Keratinocyte (primary cell): ENCODE measurements at regions not wholly inside any gene's neighbourhood (a gene's known extent, or its start where the extent isn't known, plus 50 kb on each side); places are given as distances from the start of the nearest gene placed in this dataset.

Source experiments
- EZH2 ChIP-seq: IDR thresholded peaks from one replicate; pipeline ENCODE4 v1.6.1; 2012; ENCODE audit warnings: inconsistent platforms, mild to moderate bottlenecking, low read length, moderate library complexity
- TF ChIP-seq, protein P1 (sequence below), 3 experiments: IDR thresholded peaks in 1 of 3; conservative IDR thresholded peaks in 1 of 3; optimal IDR thresholded peaks in 1 of 3; 2 replicates in 2 of 3; 3 replicates in 1 of 3; pipeline versions ENCODE3 to v1.5.1; 2011; ENCODE audit warnings: low read length in 3 of 3, mild to moderate bottlenecking in 3 of 3, moderate library complexity in 2 of 3, control low read depth in 1 of 3, inconsistent platforms in 1 of 3; ENCODE audit not compliant: insufficient read depth in 2 of 3; ENCODE audit errors: extremely low read depth in 1 of 3

DNA sequence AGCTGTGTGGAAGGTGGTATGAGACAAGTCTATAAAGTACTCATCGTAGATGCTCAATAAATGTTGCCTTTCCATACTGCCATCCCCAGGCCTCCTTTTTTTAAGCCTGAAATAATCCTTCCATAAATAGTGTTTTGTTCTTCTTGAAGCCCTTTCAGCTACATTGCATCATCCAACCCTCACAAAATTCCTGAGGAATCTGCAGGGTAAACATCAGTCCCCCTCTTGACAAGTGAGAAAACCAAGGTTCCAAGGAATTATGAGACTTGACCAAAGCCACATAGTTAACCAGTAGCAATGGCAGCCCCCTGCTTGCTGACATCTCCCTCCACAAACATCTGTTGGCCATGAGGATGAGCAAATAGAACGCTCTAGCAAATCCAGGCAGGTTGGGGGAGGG lies 89.7 kb upstream of the CCL1 start:
- TF ChIP-seq, protein P1, sequence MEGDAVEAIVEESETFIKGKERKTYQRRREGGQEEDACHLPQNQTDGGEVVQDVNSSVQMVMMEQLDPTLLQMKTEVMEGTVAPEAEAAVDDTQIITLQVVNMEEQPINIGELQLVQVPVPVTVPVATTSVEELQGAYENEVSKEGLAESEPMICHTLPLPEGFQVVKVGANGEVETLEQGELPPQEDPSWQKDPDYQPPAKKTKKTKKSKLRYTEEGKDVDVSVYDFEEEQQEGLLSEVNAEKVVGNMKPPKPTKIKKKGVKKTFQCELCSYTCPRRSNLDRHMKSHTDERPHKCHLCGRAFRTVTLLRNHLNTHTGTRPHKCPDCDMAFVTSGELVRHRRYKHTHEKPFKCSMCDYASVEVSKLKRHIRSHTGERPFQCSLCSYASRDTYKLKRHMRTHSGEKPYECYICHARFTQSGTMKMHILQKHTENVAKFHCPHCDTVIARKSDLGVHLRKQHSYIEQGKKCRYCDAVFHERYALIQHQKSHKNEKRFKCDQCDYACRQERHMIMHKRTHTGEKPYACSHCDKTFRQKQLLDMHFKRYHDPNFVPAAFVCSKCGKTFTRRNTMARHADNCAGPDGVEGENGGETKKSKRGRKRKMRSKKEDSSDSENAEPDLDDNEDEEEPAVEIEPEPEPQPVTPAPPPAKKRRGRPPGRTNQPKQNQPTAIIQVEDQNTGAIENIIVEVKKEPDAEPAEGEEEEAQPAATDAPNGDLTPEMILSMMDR (optimal IDR thresholded peaks at IDR 0.05 in 1 of 3, IDR thresholded peaks at IDR 0.05 in 1 of 3, conservative IDR thresholded peaks at IDR 0.05 in 1 of 3; ENCODE audit: extremely low read depth in 1 of 3, insufficient read depth in 2 of 3, low read length in 3 of 3), result no peak
- TF ChIP-seq EZH2, result no peak
